ENCODE measurements at regions not wholly inside any gene's neighbourhood (a gene's known extent, or its start where the extent isn't known, plus 50 kb on each side); places are given as distances from the start of the nearest gene placed in this dataset.

- POLR2A ChIA-PET (ENCODE audit: unreplicated experiment), result no interaction called here
- H3K36me3 ChIP-seq (ENCODE audit: control insufficient read depth, insufficient read depth, low read length), result no peaks in the 10 kb centered on the region
- no peak overlapping the region for H2BK5ac ChIP-seq (ENCODE audit: low read depth, low read length, poor library complexity, severe bottlenecking)
- no peak overlapping the region for H2BK120ac ChIP-seq (ENCODE audit: low read depth, low read length)
- BruUV-seq (replicated peaks), result no TSS peak
- no peak overlapping the region for H2AK5ac ChIP-seq (ENCODE audit: low read depth, low read length)
- CTCF ChIA-PET, result no interaction called here
- H3K79me1 ChIP-seq (ENCODE audit: low read depth in 1 of 2, low read length in 2 of 2), result no peaks in the 10 kb centered on the region
- H4K5ac ChIP-seq (ENCODE audit: low read depth, low read length), result no peak overlapping the region
- dilution Hi-C loops (cut with HindIII; ENCODE audit: low sequenced_read_pairs, unreplicated experiment), result no loop called here
- H3K18ac ChIP-seq (ENCODE audit: low read depth, low read length), result no peak overlapping the region
- TF ChIP-seq CTCF (conservative IDR thresholded peaks at IDR 0.05; ENCODE audit: low read depth, low read length), result no peak
- no peak for TF ChIP-seq MAFK (IDR thresholded peaks at IDR 0.05; ENCODE audit: low read depth, low read length)
- TF ChIP-seq USF2 (IDR thresholded peaks at IDR 0.05; ENCODE audit: low read depth, low read length), result no peak
- TF ChIP-seq RCOR1 (IDR thresholded peaks at IDR 0.05; ENCODE audit: insufficient replicate concordance, low read length), result no peak
- no peak for TF ChIP-seq BHLHE40 (IDR thresholded peaks at IDR 0.05; ENCODE audit: low read depth, low read length)
- TF ChIP-seq RAD21 (IDR thresholded peaks at IDR 0.05; ENCODE audit: low read length), result no peak
- TF ChIP-seq CHD1 (IDR thresholded peaks at IDR 0.05; ENCODE audit: low read depth, low read length), result no peak
- no peak for TF ChIP-seq CEBPB (IDR thresholded peaks at IDR 0.05; ENCODE audit: low read depth, low read length)
- no peak for TF ChIP-seq FOS (IDR thresholded peaks at IDR 0.05; ENCODE audit: low read depth, low read length)
- TF ChIP-seq MAZ (IDR thresholded peaks at IDR 0.05; ENCODE audit: borderline replicate concordance, low read depth, low read length), result no peak
- TF ChIP-seq POLR2A (IDR thresholded peaks at IDR 0.05; ENCODE audit: low read depth, low read length), result no peak
- TF ChIP-seq MXI1 (IDR thresholded peaks at IDR 0.05; ENCODE audit: borderline replicate concordance, low read depth, low read length), result no peak
- TF ChIP-seq NFE2L2 (IDR thresholded peaks at IDR 0.05; ENCODE audit: low read depth, low read length), result no peak
- no peak for TF ChIP-seq SMC3 (IDR thresholded peaks at IDR 0.05; ENCODE audit: low read depth, low read length)
- no peak for TF ChIP-seq RFX5 (IDR thresholded peaks at IDR 0.05; ENCODE audit: low read depth, low read length)
- H3K4me1 ChIP-seq (ENCODE audit: control insufficient read depth, insufficient read depth, low read length), result no peaks in the 10 kb centered on the region
- DNase-seq (no peak), ATAC-seq (ENCODE audit: low read depth) (no peak)
- no peak overlapping the region for H2BK15ac ChIP-seq (ENCODE audit: low read depth, low read length)
- no peaks in the 10 kb centered on the region for H3K9me3 ChIP-seq (ENCODE audit: control insufficient read depth, insufficient read depth, low read length)
- H2AFZ ChIP-seq (replicated peaks; ENCODE audit: low read length, poor library complexity), result no peak overlapping the region
- H3K4ac ChIP-seq (ENCODE audit: low read depth, low read length), result no peak overlapping the region
- no peak overlapping the region for H3K23ac ChIP-seq (ENCODE audit: low read depth, low read length)
- H4K91ac ChIP-seq (ENCODE audit: insufficient read depth, low read depth, low read length), result no peak overlapping the region
- no peaks in the 10 kb centered on the region for H3K27me3 ChIP-seq (ENCODE audit: control insufficient read depth, insufficient read depth, low read length)
- H3K27ac ChIP-seq (ENCODE audit: insufficient read depth, low read length), result no peak overlapping the region
- H2AK9ac ChIP-seq (replicated peaks; ENCODE audit: low read depth, low read length, poor library complexity), result no peak overlapping the region
- intact Hi-C loops (cut with micrococcal nuclease), result no loop called here
- no peak overlapping the region for H3K9ac ChIP-seq (ENCODE audit: low read depth, low read length)
- no peaks in the 10 kb centered on the region for H3K9me1 ChIP-seq (ENCODE audit: insufficient read depth, low read length)
- WGBS, 2 experiments (ENCODE audit: extremely low coverage in 2 of 2, insufficient read length in 1 of 2), result 60% methylated on average over 1 of the region's 10 CpGs; no CpG with 5 or more reads in 1 of the 2 experiments
- in situ Hi-C loops (cut with MboI; ENCODE audit: low sequenced_read_pairs), result no loop called here
- H4K20me1 ChIP-seq (ENCODE audit: insufficient read depth, low read length), result no peaks in the 10 kb centered on the region
- H4K8ac ChIP-seq (ENCODE audit: low read depth in 2 of 2, low read length in 2 of 2), result no peak overlapping the region
- no peak overlapping the region for H3K4me2 ChIP-seq (ENCODE audit: low read depth, low read length)
- no peak overlapping the region for H3K14ac ChIP-seq (replicated peaks; ENCODE audit: low read depth, low read length)
- no peak overlapping the region for H2BK20ac ChIP-seq (ENCODE audit: low read depth, low read length)
- H3K56ac ChIP-seq (ENCODE audit: extremely low read depth, insufficient read depth, low read length), result no peak overlapping the region
- H3K4me3 ChIP-seq (ENCODE audit: insufficient read depth, low read depth, low read length), result no peak overlapping the region
Observed at GRCh38 chr7:152504816-152505215, 69.0 kb upstream of the KMT2C start.
